Suppressor macrophage treated with lipopolysaccharide for 1 hour (primary cell): ENCODE measurements at regions not wholly inside any gene's neighbourhood (a gene's known extent, or its start where the extent isn't known, plus 50 kb on each side); places are given as distances from the start of the nearest gene placed in this dataset.
"Not testable (repeated sequence)": the region's sequence is repeated elsewhere in the genome, so short reads cannot be mapped to it uniquely, and the experiment has no call there.

Experiments used
- DNase-seq, 3 donors: peaks; one replicate each; pipeline ENCODE4 v3.0.0-alpha.2; 2020 to 2022

- DNase-seq = no peak
These were observed 89.0 kb upstream of the MLN start for GRCh38 chr6:33892581-33893346.

- DNase-seq = no peak
These were observed 84.9 kb upstream of the MLN start for GRCh38 chr6:33888664-33889200.

- DNase-seq = no peak
These were observed 84.4 kb upstream of the MLN start for GRCh38 chr6:33888183-33888582.

GRCh38 chr6:33886673-33887144 is 82.9 kb upstream of the MLN start:
- DNase-seq = no peak

- DNase-seq = peak; percentile 52 to 69 (median 66)
These were observed 81.6 kb upstream of the MLN start for GRCh38 chr6:33885132-33886057.

- not testable (repeated sequence) for DNase-seq
These were observed 79.8 kb upstream of the MLN start for GRCh38 chr6:33883621-33884020.

- no peak for DNase-seq
These were observed 78.4 kb upstream of the MLN start for GRCh38 chr6:33882154-33882553.

GRCh38 chr6:33880766-33881165 is 77.0 kb upstream of the MLN start:
- DNase-seq = no peak

- no peak for DNase-seq
These were observed 76.4 kb upstream of the MLN start for GRCh38 chr6:33880104-33880678.

GRCh38 chr6:33878562-33878961 is 74.8 kb upstream of the MLN start:
- no peak for DNase-seq

GRCh38 chr6:33877982-33878535 is 74.3 kb upstream of the MLN start:
- DNase-seq = no peak

- no peak for DNase-seq
These were observed 71.9 kb upstream of the MLN start for GRCh38 chr6:33875696-33876095.

GRCh38 chr6:33875141-33875581 is 71.4 kb upstream of the MLN start:
- DNase-seq = no peak

- DNase-seq = no peak
These were observed 70.4 kb upstream of the MLN start for GRCh38 chr6:33874136-33874760.

GRCh38 chr6:33872761-33873160 is 69.0 kb upstream of the MLN start:
- DNase-seq = no peak

- no peak for DNase-seq
These were observed 66.1 kb upstream of the MLN start for GRCh38 chr6:33869826-33870423.

- no peak for DNase-seq
These were observed 65.3 kb upstream of the MLN start for GRCh38 chr6:33869121-33869520.

- DNase-seq = no peak
These were observed 64.3 kb upstream of the MLN start for GRCh38 chr6:33868141-33868540.

GRCh38 chr6:33865478-33866077 is 61.8 kb upstream of the MLN start:
- no peak for DNase-seq

GRCh38 chr6:33863723-33864440 is 60.1 kb upstream of the MLN start:
- DNase-seq = no peak

GRCh38 chr6:33863084-33863483 is 59.3 kb upstream of the MLN start:
- no peak for DNase-seq
